ENCODE measurements at regions not wholly inside any gene's neighbourhood (a gene's known extent, or its start where the extent isn't known, plus 50 kb on each side); places are given as distances from the start of the nearest gene placed in this dataset.
A peak's percentile ranks its signal among the peaks of the same experiment; 100 is the strongest.

DNA sequence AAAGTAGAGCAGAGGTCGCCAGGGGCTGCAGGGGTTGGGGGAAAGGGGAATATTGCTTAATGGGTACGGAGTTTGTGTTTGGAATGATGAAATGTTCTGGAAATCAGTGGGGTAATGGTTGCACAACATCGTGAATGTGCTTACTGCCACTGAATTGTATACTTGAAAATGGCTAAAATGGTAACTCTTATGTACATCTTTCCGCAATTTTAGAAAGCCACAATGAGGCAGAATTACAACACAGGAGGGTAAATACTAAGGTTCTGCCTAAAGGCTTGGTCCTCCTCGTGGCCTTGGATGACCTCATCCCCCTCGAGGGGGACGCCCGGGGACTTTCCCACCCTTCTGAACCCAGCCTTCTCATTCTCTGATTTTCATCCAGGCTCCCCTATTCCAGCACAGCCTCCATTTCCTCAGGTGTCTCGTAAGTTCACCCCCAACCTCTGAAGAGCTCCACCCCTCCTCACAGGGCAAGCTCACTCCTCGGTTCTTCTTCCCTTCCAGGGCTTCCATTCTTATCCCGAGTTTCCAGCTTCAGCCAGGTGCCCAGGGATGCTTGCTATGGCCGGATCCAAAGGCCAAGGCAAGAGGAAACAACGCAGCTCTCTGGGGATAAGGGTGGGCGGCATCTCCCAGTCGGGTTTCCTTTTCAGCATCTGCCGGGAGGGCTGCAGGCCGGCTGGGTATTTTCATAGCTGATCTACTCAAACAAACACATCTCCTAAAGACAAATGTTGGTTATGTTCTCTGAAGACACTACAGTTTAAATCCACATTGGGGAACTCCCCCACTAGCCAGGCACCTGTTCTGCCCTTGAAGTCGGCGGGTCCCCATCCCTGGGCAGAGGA, 71.3 kb upstream of the ACSL1 start (continued):
- TF ChIP-seq, protein P1, sequence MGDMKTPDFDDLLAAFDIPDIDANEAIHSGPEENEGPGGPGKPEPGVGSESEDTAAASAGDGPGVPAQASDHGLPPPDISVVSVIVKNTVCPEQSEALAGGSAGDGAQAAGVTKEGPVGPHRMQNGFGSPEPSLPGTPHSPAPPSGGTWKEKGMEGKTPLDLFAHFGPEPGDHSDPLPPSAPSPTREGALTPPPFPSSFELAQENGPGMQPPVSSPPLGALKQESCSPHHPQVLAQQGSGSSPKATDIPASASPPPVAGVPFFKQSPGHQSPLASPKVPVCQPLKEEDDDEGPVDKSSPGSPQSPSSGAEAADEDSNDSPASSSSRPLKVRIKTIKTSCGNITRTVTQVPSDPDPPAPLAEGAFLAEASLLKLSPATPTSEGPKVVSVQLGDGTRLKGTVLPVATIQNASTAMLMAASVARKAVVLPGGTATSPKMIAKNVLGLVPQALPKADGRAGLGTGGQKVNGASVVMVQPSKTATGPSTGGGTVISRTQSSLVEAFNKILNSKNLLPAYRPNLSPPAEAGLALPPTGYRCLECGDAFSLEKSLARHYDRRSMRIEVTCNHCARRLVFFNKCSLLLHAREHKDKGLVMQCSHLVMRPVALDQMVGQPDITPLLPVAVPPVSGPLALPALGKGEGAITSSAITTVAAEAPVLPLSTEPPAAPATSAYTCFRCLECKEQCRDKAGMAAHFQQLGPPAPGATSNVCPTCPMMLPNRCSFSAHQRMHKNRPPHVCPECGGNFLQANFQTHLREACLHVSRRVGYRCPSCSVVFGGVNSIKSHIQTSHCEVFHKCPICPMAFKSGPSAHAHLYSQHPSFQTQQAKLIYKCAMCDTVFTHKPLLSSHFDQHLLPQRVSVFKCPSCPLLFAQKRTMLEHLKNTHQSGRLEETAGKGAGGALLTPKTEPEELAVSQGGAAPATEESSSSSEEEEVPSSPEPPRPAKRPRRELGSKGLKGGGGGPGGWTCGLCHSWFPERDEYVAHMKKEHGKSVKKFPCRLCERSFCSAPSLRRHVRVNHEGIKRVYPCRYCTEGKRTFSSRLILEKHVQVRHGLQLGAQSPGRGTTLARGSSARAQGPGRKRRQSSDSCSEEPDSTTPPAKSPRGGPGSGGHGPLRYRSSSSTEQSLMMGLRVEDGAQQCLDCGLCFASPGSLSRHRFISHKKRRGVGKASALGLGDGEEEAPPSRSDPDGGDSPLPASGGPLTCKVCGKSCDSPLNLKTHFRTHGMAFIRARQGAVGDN (CRISPR knock-in tag; IDR thresholded peaks at IDR 0.05) = 0 out of 2 replicates have a peak, but pooled peaks have one; percentile 9
- TF ChIP-seq SRSF4 (IDR thresholded peaks at IDR 0.05; ENCODE audit: low read depth, low read length, poor library complexity, severe bottlenecking) = no peak

DNA sequence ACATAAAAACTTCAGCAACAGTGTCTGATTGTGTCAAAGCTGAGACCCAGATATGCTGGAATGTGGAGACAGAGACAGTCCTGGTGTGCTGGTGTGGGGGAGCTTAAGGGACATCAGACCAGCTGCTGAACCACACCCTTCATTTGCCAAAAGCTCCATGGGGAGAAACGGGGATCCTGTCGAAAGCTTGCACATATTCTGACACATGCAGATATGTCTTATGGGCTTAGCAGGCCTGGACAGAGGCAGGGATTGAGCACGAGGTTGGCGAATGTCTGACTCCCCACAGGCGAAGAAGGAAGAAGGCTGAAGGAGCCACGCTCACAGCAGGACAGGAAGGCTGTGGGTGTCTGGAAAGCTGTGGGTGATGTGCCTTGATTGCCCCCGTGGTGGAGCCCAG, 72.1 kb upstream of the ACSL1 start:
- no peak overlapping the region; the same call in 1 of the 2 replicates for H3K4me2 ChIP-seq (ENCODE audit: low read depth, low read length)
- CTCF ChIA-PET (ENCODE audit: low intra/inter-chr PET ratio, low total read pairs) = no interaction called here
- H3K9ac ChIP-seq (ENCODE audit: insufficient read depth, low read depth, low read length) = no peak overlapping the region
- H3K27me3 ChIP-seq (ENCODE audit: control insufficient read depth in 1 of 2, insufficient read depth in 2 of 2, low read length in 2 of 2) = peaks cover 0 to 4% of the 10 kb centered on the region in 2 experiments; a peak in 2 of 5 replicates
- H3K27ac ChIP-seq (ENCODE audit: extremely low read length, insufficient read depth, low read length) = no peak overlapping the region
- H2AFZ ChIP-seq (ENCODE audit: low read length) = no peak overlapping the region
- in situ Hi-C loops (cut with HindIII; ENCODE audit: extremely low pct_ligation_motif_present, low pct_unique_long_range_greater_than_20kb) (no loop called here), intact Hi-C loops (cut with micrococcal nuclease; ENCODE audit: unreplicated experiment) (no loop called here)
- no peaks in the 10 kb centered on the region for H3K36me3 ChIP-seq (replicated peaks in 1 of 2; ENCODE audit: control insufficient read depth in 1 of 2, insufficient read depth in 2 of 2, low read length in 2 of 2)
- no peak overlapping the region for H3K4me3 ChIP-seq (replicated peaks in 1 of 3; ENCODE audit: insufficient read depth in 1 of 3, low read depth in 2 of 3, low read length in 3 of 3)
- no peaks in the 10 kb centered on the region for H3K79me2 ChIP-seq (ENCODE audit: insufficient read depth, low read length)
- no peak for DNase-seq (ENCODE audit: low spot score)
- no TSS peak for BruUV-seq (replicated peaks)
- TF ChIP-seq, protein P2, sequence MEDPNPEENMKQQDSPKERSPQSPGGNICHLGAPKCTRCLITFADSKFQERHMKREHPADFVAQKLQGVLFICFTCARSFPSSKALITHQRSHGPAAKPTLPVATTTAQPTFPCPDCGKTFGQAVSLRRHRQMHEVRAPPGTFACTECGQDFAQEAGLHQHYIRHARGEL (CRISPR knock-in tag; IDR thresholded peaks at IDR 0.05) = no peak
- no peaks in the 10 kb centered on the region for H3K9me3 ChIP-seq (ENCODE audit: low read length)
- H3K4me1 ChIP-seq (ENCODE audit: insufficient read depth, low read length) = peaks cover 45% of the 10 kb centered on the region
- H4K20me1 ChIP-seq (ENCODE audit: insufficient read depth, low read length) = no peaks in the 10 kb centered on the region
- WGBS (ENCODE audit: low lambda C conversion rate) = 57% methylated on average over 7 of the region's 7 CpGs
- POLR2A ChIA-PET = interaction anchor here (1.0 to 1.5 kb wide), 9 partner anchors 10 to 249 kb away, joined by 3 to 8 read pairs (median 4); partner anchors contain the start of genes CASP3, CENPU and PRIMPOL
- no peak for FAIRE-seq
- peak; percentile 55 for ATAC-seq

Data from HepG2 (cell line).